GM23338 (cell line): ENCODE measurements at regions not wholly inside any gene's neighbourhood (a gene's known extent, or its start where the extent isn't known, plus 50 kb on each side); places are given as distances from the start of the nearest gene placed in this dataset.

Source experiments
- ATAC-seq: fragments of 200-7000 bp; cut with Tn5 transposase; 3 replicates; pipeline ENCODE4 v1.9.1; 2020
- DNase-seq: peaks from one replicate; pipeline ENCODE4 v3.0.0-alpha.2; 2015; ENCODE audit warnings: low spot score
- H2AFZ ChIP-seq: fragments of 200-600 bp; sonication (generic); 2 replicates; pipeline ENCODE4 v1.8.0; 2016; ENCODE audit warnings: antibody characterized with exemption, mild to moderate bottlenecking, moderate library complexity
- H3F3A ChIP-seq: fragments of 200-600 bp; sonication (generic); replicated peaks from 2 replicates; pipeline ENCODE4 v1.8.0; 2017; ENCODE audit warnings: antibody characterized with exemption, mixed run types, low read depth
- H3K27ac ChIP-seq: fragments of 200-600 bp; sonication (generic); 2 replicates; pipeline ENCODE4 v1.6.1; 2016; ENCODE audit warnings: low read depth
- H3K27me3 ChIP-seq: fragments of 200-600 bp; sonication (generic); 2 replicates; pipeline ENCODE4 v1.8.0; 2016; ENCODE audit warnings: mild to moderate bottlenecking, mixed run types, moderate library complexity; ENCODE audit not compliant: insufficient read depth
- H3K36me3 ChIP-seq: fragments of 200-600 bp; sonication (generic); 2 replicates; pipeline ENCODE4 v1.8.0; 2016; ENCODE audit warnings: mild to moderate bottlenecking; ENCODE audit not compliant: insufficient read depth
- H3K4me1 ChIP-seq: fragments of 200-600 bp; sonication (generic); 2 replicates; pipeline ENCODE4 v1.8.0; 2016; ENCODE audit warnings: mild to moderate bottlenecking, moderate library complexity; ENCODE audit not compliant: insufficient read depth
- H3K4me2 ChIP-seq: fragments of 200-600 bp; sonication (generic); 2 replicates; pipeline ENCODE4 v1.7.1; 2017; ENCODE audit warnings: mixed run types
- H3K4me3 ChIP-seq: fragments of 200-600 bp; sonication (generic); 2 replicates; pipeline ENCODE4 v1.6.1; 2016; ENCODE audit warnings: mixed run types
- H3K79me2 ChIP-seq: fragments of 200-600 bp; sonication (generic); replicated peaks from 2 replicates; pipeline ENCODE4 v1.8.0; 2017; ENCODE audit warnings: mild to moderate bottlenecking; ENCODE audit not compliant: insufficient read depth
- H3K9me2 ChIP-seq: fragments of 200-600 bp; sonication (generic); 2 replicates; pipeline ENCODE4 v1.8.0; 2017; ENCODE audit not compliant: insufficient read depth
- H4K20me1 ChIP-seq: fragments of 200-600 bp; sonication (generic); replicated peaks from 2 replicates; pipeline ENCODE4 v1.8.0; 2017; ENCODE audit warnings: mild to moderate bottlenecking; ENCODE audit not compliant: insufficient read depth
- H3K27ac Mint-ChIP-seq: 2 replicates; pipeline ENCODE4 v1.8.0; 2020; ENCODE audit warnings: inconsistent platforms, mild to moderate bottlenecking, moderate library complexity, mixed read lengths
- H3K27me3 Mint-ChIP-seq: 3 replicates; pipeline ENCODE4 v1.8.0; 2022; ENCODE audit warnings: low read depth, mild to moderate bottlenecking, moderate library complexity, mixed read lengths, inconsistent platforms; ENCODE audit not compliant: insufficient read depth, poor library complexity
- H3K36me3 Mint-ChIP-seq: 3 replicates; pipeline ENCODE4 v1.8.0; 2021; ENCODE audit warnings: low read depth, mild to moderate bottlenecking, inconsistent platforms, moderate library complexity, mixed read lengths
- H3K4me1 Mint-ChIP-seq: 3 replicates; pipeline ENCODE4 v1.8.0; 2020; ENCODE audit warnings: mild to moderate bottlenecking, inconsistent platforms, mixed read lengths
- H3K4me3 Mint-ChIP-seq: 3 replicates; pipeline ENCODE4 v1.8.0; 2021; ENCODE audit warnings: moderate library complexity, mild to moderate bottlenecking, inconsistent platforms, mixed read lengths
- H3K9me3 Mint-ChIP-seq: 3 replicates; pipeline ENCODE4 v1.8.0; 2020; ENCODE audit warnings: moderate library complexity, mild to moderate bottlenecking, inconsistent platforms, mixed read lengths
- CREB1 ChIP-seq: fragments of 250-450 bp; sonication (Bioruptor Pico); IDR thresholded peaks from 2 replicates; pipeline ENCODE4 v1.5.0; 2020; ENCODE audit warnings: low read depth, mild to moderate bottlenecking, moderate library complexity
- CTCF ChIP-seq, 2 experiments: fragments of 200-600 bp in 1 of 2; sonication (generic) in 1 of 2; conservative IDR thresholded peaks; 2 replicates each; pipeline versions ENCODE4 v1.5.1 to v1.6.1; 2016 to 2017; ENCODE audit warnings: antibody characterized with exemption in 2 of 2, low read depth in 2 of 2, mild to moderate bottlenecking in 2 of 2, moderate library complexity in 1 of 2
- ETS1 ChIP-seq: IDR thresholded peaks from 2 replicates; pipeline ENCODE4 v1.6.1; 2016; ENCODE audit warnings: antibody characterized with exemption
- EZH2 ChIP-seq: fragments of 200-600 bp; sonication (generic); IDR thresholded peaks from one replicate; pipeline ENCODE4 v1.8.0; 2017; ENCODE audit warnings: antibody characterized with exemption, mild to moderate bottlenecking, low read depth; ENCODE audit not compliant: unreplicated experiment
- EZH2phosphoT487 ChIP-seq: fragments of 200-600 bp; sonication (generic); IDR thresholded peaks from one replicate; pipeline ENCODE4 v1.8.1; 2018; ENCODE audit warnings: antibody characterized with exemption; ENCODE audit not compliant: unreplicated experiment
- JUNB ChIP-seq: IDR thresholded peaks from one replicate; pipeline ENCODE4 v1.6.1; 2016; ENCODE audit warnings: antibody characterized with exemption; ENCODE audit not compliant: unreplicated experiment
- NANOG ChIP-seq: IDR thresholded peaks from 2 replicates; pipeline ENCODE4 v1.6.1; 2016; ENCODE audit warnings: antibody characterized with exemption, borderline replicate concordance
- POLR2AphosphoS5 ChIP-seq: IDR thresholded peaks from 2 replicates; pipeline ENCODE4 v1.6.1; 2016; ENCODE audit warnings: antibody characterized with exemption, low read depth
- REST ChIP-seq: IDR thresholded peaks from one replicate; pipeline ENCODE4 v1.6.1; 2018; ENCODE audit warnings: antibody characterized with exemption; ENCODE audit not compliant: unreplicated experiment
- STAT1 ChIP-seq: IDR thresholded peaks from one replicate; pipeline ENCODE4 v1.6.1; 2016; ENCODE audit warnings: antibody characterized with exemption; ENCODE audit not compliant: unreplicated experiment
- ZNF114 ChIP-seq: fragments of 250-450 bp; sonication (Bioruptor Pico); IDR thresholded peaks from 2 replicates; pipeline ENCODE4 v1.5.0; 2020; ENCODE audit warnings: mild to moderate bottlenecking, moderate library complexity
- ZNF331 ChIP-seq: fragments of 250-450 bp; sonication (Bioruptor Pico); IDR thresholded peaks from 2 replicates; pipeline ENCODE4 v1.5.0; 2020; ENCODE audit warnings: low read depth, mild to moderate bottlenecking, moderate library complexity
- ZNF462 ChIP-seq: fragments of 250-450 bp; sonication (Bioruptor Pico); IDR thresholded peaks from 2 replicates; pipeline ENCODE4 v1.5.0; 2020; ENCODE audit warnings: mild to moderate bottlenecking, moderate library complexity

GRCh38 chr5:42315214-42315613, 108.0 kb upstream of the GHR start (continued):
- no peak for TF ChIP-seq EZH2
- no peak for TF ChIP-seq CREB1

- no peak overlapping the region for H3K4me3 Mint-ChIP-seq
- peaks cover 2% of the 10 kb centered on the region for H3K27me3 Mint-ChIP-seq
- H3K4me1 Mint-ChIP-seq = peaks cover 9% of the 10 kb centered on the region; the same call in 2 of the 3 replicates
- H3K27ac Mint-ChIP-seq = no peak overlapping the region
- H3K36me3 Mint-ChIP-seq = peaks cover 48% of the 10 kb centered on the region
- Histone ChIP-seq H3K4me1 (no peaks in the 10 kb centered on the region), H3K79me2 (no peaks in the 10 kb centered on the region), H3K36me3 (peaks cover 14% of the 10 kb centered on the region; the same call in 1 of the 2 replicates), H3K4me2 (no peak overlapping the region), H3K27ac (no peak overlapping the region), H2AFZ (no peak overlapping the region), H4K20me1 (no peaks in the 10 kb centered on the region), H3K9me2 (peaks cover 4% of the 10 kb centered on the region; the same call in 1 of the 2 replicates), H3K27me3 (no peaks in the 10 kb centered on the region), H3F3A (no peaks in the 10 kb centered on the region), H3K4me3 (no peak overlapping the region)
- TF ChIP-seq ZNF331 (CRISPR knock-in tag) = no peak
- TF ChIP-seq ZNF462 (CRISPR knock-in tag) = no peak
- no peak for TF ChIP-seq ZNF114 (CRISPR knock-in tag)
- no peak for TF ChIP-seq REST
- TF ChIP-seq STAT1 = no peak
- no peak for TF ChIP-seq EZH2phosphoT487
- TF ChIP-seq CREB1 = no peak
- no peak for TF ChIP-seq JUNB
- no peak for TF ChIP-seq NANOG
- TF ChIP-seq ETS1 = no peak
- TF ChIP-seq POLR2AphosphoS5 = no peak
- no peak for TF ChIP-seq EZH2
- no peak for TF ChIP-seq CTCF (conservative IDR thresholded peaks at IDR 0.05; ENCODE audit: low read depth in 2 of 2)
- DNase-seq = no peak
- ATAC-seq = no peak
- H3K9me3 Mint-ChIP-seq = peaks cover 60% of the 10 kb centered on the region
Observed at GRCh38 chr5:42317575-42317974, 105.7 kb upstream of the GHR start.
